ENCODE measurements at regions not wholly inside any gene's neighbourhood (a gene's known extent, or its start where the extent isn't known, plus 50 kb on each side); places are given as distances from the start of the nearest gene placed in this dataset.
A peak's percentile ranks its signal among the peaks of the same experiment; 100 is the strongest.

DNA sequence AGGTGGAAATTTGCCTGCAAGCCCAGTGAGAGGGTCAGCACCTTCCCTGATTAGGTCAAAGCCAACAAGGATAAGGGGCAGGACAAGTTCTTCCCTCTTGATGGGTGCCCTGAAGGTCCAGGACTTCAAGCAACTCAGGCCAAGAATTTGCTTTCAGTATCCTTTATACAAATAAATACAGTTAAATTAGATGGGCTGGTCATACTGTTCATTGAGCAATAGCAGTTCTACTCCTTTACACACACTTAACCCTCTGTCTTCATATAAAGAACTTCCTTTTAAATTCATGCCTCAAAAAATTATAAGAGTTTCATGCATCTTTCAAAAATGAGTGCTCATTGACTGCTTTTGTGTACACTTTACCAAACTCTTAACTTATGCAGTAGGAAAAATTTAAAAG lies 392.0 kb downstream of the SPRY1 start:
- Histone ChIP-seq H3K36me3 (no peaks in the 10 kb centered on the region), H3K27me3 (ENCODE audit: low read depth) (no peaks in the 10 kb centered on the region), H3K4me3 (no peak overlapping the region), H3K4me1 (peaks cover 12% of the 10 kb centered on the region), H3K9me3 (no peaks in the 10 kb centered on the region), H3K27ac (peak overlapping the region; percentile 66)
- ATAC-seq (no peak), DNase-seq (no peak)
- intact Hi-C loops (cut with DNase I), result no loop called here
- TF ChIP-seq CTCF (IDR thresholded peaks at IDR 0.05), result no peak

GRCh38 chr4:123790681-123791080 lies 394.1 kb downstream of the SPRY1 start:
- ATAC-seq (no peak), DNase-seq (no peak)
- Histone ChIP-seq H3K27ac (no peak overlapping the region), H3K4me1 (peaks cover 5% of the 10 kb centered on the region), H3K36me3 (no peaks in the 10 kb centered on the region), H3K27me3 (ENCODE audit: low read depth) (no peaks in the 10 kb centered on the region), H3K9me3 (no peaks in the 10 kb centered on the region), H3K4me3 (no peak overlapping the region)
- no peak for TF ChIP-seq CTCF (IDR thresholded peaks at IDR 0.05)
- intact Hi-C loops (cut with DNase I), result no loop called here

GRCh38 chr4:123802082-123802645 lies 405.6 kb downstream of the SPRY1 start:
- DNase-seq (no peak), ATAC-seq (no peak)
- intact Hi-C loops (cut with DNase I), result no loop called here
- H3K27ac ChIP-seq, result no peak overlapping the region
- no peak overlapping the region for H3K4me3 ChIP-seq
- no peaks in the 10 kb centered on the region for H3K36me3 ChIP-seq
- no peaks in the 10 kb centered on the region for H3K27me3 ChIP-seq (ENCODE audit: low read depth)
- no peaks in the 10 kb centered on the region for H3K4me1 ChIP-seq
- TF ChIP-seq CTCF (IDR thresholded peaks at IDR 0.05), result no peak
- peaks cover 1% of the 10 kb centered on the region for H3K9me3 ChIP-seq

DNA sequence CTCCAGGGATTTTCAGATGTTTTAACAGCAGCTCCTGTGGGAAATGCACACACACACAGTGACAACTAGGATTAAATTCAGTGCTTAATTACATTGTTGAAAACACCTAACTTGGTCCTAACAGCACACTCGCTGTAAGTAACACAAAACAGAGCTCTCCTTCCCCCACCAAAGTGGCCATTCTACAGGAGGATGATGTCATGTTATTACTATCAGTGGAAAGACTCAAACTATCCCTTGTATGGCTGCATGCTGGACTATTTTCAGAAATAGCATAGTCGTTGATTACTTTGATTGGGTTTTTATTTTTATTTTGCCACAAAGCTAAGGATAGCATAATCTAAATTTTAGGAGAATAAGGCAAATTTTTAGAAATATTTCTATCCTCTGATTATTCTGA lies 406.3 kb downstream of the SPRY1 start:
- Histone ChIP-seq H3K9me3 (no peaks in the 10 kb centered on the region), H3K4me1 (no peaks in the 10 kb centered on the region), H3K27ac (no peak overlapping the region), H3K27me3 (ENCODE audit: low read depth) (no peaks in the 10 kb centered on the region), H3K4me3 (no peak overlapping the region), H3K36me3 (no peaks in the 10 kb centered on the region)
- DNase-seq (no peak), ATAC-seq (no peak)
- intact Hi-C loops (cut with DNase I), result no loop called here
- no peak for TF ChIP-seq CTCF (IDR thresholded peaks at IDR 0.05)

DNA sequence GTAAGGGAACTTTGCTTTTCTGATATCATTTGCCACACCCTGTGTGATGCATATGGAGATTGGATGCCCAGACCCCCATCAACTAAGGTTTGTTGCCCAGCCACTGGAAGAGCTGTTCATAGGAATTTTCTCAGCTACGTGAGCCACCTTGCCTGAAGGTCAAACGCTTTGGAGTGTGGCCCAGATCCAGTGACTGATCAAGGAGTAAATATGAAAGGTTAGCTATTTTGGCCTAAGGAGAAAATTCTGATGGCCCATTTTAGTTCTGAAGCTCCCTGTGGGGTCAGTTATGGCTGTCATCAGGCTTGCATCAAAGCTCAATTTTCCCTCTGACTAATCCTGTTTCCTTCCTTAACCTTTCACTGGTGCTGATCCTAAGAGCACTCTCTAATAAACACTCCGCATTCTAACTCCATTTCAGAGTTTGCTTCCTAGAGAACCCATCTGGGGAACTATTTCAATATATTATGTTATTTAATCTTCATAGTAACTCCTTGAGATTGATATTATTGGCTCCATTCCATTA lies 407.7 kb downstream of the SPRY1 start:
- Histone ChIP-seq H3K9me3 (no peaks in the 10 kb centered on the region), H3K27me3 (ENCODE audit: low read depth) (no peaks in the 10 kb centered on the region), H3K4me3 (no peak overlapping the region), H3K27ac (no peak overlapping the region), H3K36me3 (no peaks in the 10 kb centered on the region), H3K4me1 (no peaks in the 10 kb centered on the region)
- DNase-seq, result no peak
- TF ChIP-seq CTCF (IDR thresholded peaks at IDR 0.05), result no peak
- intact Hi-C loops (cut with DNase I), result no loop called here
- no peak for ATAC-seq

Measured in lower lobe of right lung (tissue), 2 donors.